ENCODE measurements at regions not wholly inside any gene's neighbourhood (a gene's known extent, or its start where the extent isn't known, plus 50 kb on each side); places are given as distances from the start of the nearest gene placed in this dataset.

GRCh38 chr17:65477600-65477999, 83.8 kb downstream of the AXIN2 start:
- DNase-seq (ENCODE audit: low read depth) = no peak

DNA sequence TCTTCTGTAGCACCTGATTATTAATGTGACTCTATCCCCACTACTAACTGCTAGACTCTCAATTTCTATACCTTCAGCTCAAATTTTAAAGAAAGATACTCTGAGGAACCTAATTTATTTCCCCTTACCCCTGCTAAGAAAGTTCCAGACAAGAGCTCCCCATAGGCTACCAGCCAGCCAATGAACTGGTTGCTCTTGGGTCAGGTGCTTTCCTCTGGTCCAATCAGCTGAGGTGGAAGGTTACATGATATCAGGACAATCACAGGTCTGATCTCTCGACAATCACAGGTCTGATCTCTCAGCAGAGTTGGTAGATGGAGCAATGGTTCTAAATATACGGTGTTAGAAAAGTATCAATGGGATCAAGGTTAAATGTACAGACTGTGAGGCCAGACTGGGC, 86.8 kb downstream of the AXIN2 start:
- no peak for DNase-seq (ENCODE audit: low read depth)

DNA sequence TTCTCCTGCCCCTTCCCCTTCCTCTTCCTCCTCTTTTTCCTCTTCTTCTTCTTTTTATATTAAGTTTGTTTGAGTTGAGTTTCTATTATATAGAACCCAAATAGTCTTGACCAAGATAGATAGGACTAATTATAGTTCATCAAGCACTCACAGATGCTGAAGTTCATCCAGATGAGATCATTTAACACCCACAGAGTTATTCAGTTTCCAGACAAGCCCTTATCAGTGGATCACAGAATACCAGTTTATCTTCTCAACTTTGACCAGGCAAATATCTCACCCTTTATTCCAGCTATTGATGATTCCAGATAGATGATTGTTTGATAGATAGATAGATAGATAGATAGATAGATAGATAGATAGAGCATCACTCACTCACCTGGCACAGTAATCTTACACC, 87.5 kb downstream of the AXIN2 start:
- DNase-seq (ENCODE audit: low read depth) = no peak

DNA sequence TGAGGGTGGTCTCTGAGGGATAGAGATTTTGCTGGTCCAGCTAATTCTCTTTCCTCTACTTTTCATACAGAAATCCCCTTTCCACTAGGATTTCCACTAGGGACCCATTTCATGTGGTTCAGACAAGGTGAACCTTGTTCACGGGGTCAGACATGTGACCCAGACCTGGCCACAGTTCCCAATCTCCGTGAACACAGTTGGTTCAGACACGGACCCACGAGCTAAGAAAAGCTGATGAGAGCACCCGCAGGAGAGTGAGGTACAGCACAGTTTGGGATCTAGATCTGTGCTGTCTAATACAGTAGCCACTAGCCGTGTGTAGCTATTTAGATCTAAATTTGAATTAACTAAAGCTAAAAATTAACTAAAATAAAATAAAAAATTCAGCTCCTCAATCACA, 88.1 kb downstream of the AXIN2 start:
- no peak for DNase-seq (ENCODE audit: low read depth)

DNA sequence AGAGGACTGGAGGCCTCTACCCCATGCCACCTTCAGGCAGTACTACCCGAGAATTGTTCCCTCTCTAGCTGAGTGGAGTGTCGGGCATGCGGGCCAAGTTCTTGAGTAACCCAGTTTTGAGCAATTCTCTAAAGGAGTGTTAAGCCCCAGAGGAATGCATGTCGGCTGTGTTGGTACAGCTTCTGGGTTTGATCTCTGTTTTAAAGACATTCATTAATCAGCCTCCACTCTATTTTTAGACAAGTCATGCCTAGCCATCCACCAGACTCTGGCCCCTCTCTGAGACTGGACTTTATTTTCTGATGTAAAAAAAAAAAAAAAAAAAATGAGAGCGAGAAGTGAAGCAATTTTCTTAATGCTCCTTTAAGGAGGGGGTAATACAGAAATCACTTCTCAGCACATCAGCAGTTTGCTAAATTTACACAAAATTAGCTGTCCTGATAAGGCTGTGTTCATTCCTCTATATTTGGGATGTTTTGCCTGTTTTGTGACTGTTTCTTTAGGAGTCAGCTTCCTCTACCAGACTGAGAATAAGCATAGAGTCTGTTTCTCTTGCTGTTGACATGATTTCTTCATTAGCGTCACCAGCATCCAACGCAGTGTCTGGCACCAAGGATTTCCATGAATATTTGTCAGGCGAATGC, 88.7 kb downstream of the AXIN2 start:
- peak; percentile 53 for DNase-seq (ENCODE audit: low read depth)

DNA sequence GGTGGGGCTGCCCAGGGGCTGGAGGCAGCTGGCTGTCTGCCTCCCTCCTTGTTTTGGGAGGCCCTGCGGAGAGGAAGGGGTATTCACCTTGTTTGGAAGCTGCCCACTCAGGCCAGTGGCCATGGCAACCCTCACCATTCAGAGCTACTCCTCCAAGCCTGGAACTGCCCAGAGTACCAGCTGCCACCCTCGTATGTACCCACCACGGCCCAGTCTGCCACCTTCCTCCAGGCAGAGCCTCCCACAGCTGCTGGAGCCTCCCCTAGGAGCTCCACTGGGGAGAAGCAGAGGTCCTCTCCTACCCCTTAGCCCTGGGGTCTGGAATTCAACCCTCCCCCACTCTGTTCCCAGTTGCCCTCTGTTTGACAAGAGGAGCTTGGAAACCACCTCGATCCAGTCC, 90.7 kb downstream of the AXIN2 start:
- DNase-seq (ENCODE audit: low read depth) = no peak

GRCh38 chr17:65468321-65468720, 93.1 kb downstream of the AXIN2 start:
- no peak for DNase-seq (ENCODE audit: low read depth)

GRCh38 chr17:65467156-65467555, 94.3 kb downstream of the AXIN2 start:
- DNase-seq (ENCODE audit: low read depth) = no peak

DNA sequence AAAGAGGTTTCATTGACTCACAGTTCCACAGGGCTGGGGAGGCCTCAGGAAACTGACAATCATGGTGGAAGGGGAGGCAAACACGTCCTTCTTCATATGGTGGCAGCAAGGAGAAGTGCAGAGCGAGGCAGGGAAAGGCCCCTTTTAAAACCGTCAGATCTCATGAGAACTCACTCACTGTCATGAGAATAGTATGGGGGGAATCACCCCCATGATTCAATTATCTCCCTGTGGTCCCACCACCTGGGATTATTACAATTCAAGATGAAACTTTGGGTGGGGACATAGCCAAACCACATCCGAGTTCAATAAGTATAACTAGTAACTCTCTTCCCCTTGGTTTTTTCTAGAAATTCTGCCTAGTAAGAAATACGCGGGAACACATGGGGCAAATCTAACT, 94.9 kb downstream of the AXIN2 start:
- no peak for DNase-seq (ENCODE audit: low read depth)

DNA sequence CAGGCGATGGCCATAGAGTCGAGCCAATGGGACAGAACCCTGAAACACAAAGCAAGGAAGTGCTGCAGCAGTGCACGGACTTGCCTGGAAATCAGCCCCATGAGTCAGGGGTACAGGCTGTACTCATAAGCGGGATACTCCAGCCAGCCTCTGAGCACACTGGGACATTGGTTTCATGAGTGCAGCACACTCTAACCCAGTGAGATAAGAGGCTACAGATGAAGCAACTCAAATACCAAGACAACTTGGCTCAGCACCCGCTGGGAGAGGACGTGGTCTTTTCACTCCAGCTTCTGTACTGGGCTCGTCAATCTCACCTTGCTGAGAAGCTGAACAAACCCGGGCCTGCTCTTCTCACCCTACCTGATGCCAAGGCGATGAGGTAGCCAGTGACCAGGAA, 98.2 kb downstream of the AXIN2 start:
- peak; percentile 84 for DNase-seq (ENCODE audit: low read depth)

GRCh38 chr17:65459677-65460347, 101.6 kb downstream of the AXIN2 start:
- DNase-seq (ENCODE audit: low read depth) = no peak

GRCh38 chr17:65457635-65458257, 103.7 kb downstream of the AXIN2 start:
- DNase-seq (ENCODE audit: low read depth) = no peak

- no peak for DNase-seq (ENCODE audit: low read depth)
Measured at GRCh38 chr17:65457183-65457582, 104.3 kb downstream of the AXIN2 start.

- DNase-seq (ENCODE audit: low read depth) = no peak
Measured at GRCh38 chr17:65456368-65457151, 104.9 kb downstream of the AXIN2 start.

DNA sequence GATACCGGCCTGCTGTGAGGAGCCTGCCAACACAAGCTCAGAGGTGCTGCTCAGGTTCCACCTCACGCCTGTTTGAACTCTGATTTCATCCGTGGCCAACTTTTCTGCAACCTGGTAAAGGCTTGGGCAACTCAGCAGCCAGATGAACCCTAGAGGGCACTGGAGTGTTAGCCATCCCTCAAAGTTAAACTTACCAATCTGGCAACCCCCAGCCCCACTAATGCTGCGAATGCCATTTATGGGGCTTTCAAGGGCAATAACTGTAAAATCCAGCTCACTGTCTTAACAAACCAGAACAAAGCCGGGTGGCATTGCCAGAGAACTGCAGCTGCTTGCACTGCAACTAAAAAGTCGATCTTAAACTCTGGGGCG, 105.5 kb downstream of the AXIN2 start:
- peak; percentile 3 for DNase-seq (ENCODE audit: low read depth)

DNA sequence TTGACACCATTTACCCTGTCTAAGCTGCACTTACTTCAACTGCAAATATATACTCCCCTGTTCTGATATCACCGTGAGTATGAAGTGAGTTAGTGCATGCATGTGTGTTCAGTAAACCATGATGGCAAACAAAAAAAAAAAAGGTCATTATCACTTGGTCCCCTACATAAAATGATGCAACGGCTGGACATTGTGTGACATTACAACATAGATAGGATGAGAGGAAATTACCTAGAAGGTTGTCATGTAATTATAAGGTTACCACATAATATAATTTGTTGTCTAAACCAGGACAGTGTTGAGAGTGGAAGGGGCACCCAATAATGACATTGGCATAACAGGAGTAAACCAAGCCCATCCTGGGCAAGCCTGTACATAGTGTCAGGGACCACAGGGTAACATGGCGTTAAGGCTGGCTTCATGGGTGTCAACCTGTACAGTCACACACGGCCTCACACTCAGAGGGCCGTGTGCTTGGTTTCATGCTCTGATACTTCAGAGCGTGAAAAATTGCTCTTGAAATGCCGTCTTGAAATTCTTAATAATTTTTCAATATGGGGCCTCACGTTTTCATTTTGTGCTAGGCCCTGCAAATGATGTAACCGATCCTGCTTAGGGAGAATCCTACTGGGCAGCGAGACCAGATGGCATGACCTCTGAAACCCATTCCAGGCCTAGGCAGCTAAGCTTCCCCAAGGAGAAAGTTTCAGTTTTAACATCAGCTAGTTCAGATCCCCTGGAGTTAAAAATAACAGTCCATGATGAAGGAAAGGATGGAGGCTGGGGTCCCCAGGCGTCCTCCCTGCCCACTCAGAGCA, 106.1 kb downstream of the AXIN2 start:
- DNase-seq (ENCODE audit: low read depth) = no peak

- DNase-seq (ENCODE audit: low read depth) = no peak
Measured at GRCh38 chr17:65453204-65453931, 108.1 kb downstream of the AXIN2 start.

DNA sequence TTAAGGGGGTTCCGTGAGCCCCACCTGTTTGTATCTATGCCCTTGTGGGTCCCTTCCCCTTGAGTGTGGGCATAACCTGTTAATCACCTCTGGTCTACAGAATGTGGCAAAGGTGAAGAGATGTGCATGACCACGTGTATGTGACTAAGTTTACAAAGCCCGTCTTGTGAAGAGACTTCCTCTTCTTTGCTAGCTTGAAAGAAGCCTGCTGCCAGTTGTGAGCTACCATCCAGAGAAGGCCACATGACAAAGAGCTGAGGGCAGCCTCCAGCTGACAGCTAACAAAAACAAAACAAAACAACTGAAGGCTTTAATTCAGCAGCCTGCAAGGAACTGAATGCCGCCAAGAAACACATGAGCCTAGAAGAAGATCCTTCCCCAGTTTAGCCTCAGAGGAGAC, 112.0 kb downstream of the AXIN2 start:
- no peak for DNase-seq (ENCODE audit: low read depth)

DNA sequence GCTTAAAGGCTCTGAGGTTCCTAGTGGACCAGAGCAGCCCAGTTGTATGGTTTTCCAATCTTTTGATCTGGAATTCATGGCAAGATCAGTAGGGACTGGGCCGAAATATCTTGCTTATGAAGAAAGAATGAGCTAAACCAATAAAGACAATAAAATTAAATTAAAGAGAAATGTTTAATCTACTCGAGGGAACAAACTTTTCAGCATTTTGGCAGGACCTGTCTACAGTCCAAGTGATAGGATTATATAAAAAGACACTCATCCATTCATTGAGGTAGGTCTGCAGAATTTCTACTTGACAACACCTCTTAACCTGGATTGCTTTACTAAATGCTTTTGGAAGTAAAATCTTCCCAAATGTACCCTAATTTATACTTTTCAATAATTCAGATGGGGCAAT, 113.6 kb downstream of the AXIN2 start:
- no peak for DNase-seq (ENCODE audit: low read depth)

DNA sequence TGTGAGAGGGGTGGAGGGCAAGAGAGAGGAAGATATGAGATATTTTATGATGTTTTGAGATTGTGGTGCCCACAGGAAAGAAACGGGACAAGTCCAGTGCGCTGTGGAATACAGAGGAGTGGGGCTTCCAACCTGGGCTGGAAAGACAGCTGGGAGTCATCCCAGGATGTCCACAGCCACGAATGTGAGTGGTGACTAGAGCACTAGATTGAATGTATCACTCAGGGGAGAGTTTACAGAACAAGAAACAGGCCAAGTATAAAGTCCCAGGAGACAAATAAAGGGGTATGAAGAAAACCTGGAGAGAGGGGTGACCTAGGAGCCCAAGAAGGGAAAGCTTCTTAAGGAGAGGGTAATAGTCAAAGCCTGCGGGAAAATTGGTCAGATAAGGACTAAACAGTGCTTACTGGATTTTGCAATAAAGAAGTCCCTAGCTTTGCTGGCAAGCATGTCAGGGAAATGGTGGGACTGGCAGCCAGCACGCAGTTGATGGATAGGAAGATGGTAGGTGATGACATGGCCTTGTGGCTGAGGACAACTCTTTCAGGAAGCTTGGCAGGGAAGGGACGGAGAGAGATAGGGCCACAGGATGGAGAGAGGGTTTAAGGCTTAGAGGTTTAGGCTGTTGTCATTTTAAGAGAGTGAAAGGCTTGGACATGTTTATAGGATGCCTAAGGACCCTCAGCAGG, 114.5 kb downstream of the AXIN2 start:
- DNase-seq (ENCODE audit: low read depth) = no peak

DNA sequence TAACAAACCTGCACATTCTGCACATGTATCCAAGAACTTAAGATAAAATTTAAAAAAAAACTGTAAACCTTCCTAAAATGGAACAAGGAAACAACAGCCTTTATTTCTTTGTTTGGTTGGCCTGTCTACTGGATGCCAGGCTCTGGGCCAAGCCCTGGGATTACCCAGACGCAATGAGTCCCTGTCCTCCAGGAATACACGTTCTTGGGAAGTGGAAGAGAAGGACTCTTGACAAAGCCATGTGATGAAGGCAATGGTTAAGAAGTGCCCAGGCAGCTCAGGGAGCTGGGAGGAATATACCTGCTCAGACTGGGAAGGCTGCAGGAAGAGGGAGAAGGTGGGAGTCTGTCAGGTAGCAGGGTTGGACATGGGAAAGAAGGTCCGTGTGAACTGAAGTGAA, 115.4 kb downstream of the AXIN2 start:
- DNase-seq (ENCODE audit: low read depth) = no peak
